HUES64 (cell line): ENCODE measurements at regions not wholly inside any gene's neighbourhood (a gene's known extent, or its start where the extent isn't known, plus 50 kb on each side); places are given as distances from the start of the nearest gene placed in this dataset.
"Not testable (repeated sequence)": the region's sequence is repeated elsewhere in the genome, so short reads cannot be mapped to it uniquely, and the experiment has no call there.

Experiments used
- H3K27ac ChIP-seq: 2 replicates; pipeline ENCODE4 v1.7.0; 2013; ENCODE audit warnings: low read depth, low read length, inconsistent platforms
- H3K27me3 ChIP-seq: 2 replicates; pipeline ENCODE4 v1.6.1; 2013; ENCODE audit warnings: mild to moderate bottlenecking, low read length; ENCODE audit not compliant: insufficient read depth
- H3K36me3 ChIP-seq: 2 replicates; pipeline ENCODE4 v1.6.1; 2013; ENCODE audit warnings: mild to moderate bottlenecking, low read length; ENCODE audit not compliant: insufficient read depth
- H3K4me1 ChIP-seq: 2 replicates; pipeline ENCODE4 v1.6.1; 2013; ENCODE audit warnings: mild to moderate bottlenecking, low read length, moderate library complexity; ENCODE audit not compliant: insufficient read depth
- H3K4me3 ChIP-seq: 2 replicates; pipeline ENCODE4 v1.5.1; 2013; ENCODE audit warnings: mild to moderate bottlenecking, low read length, moderate library complexity
- H3K9ac ChIP-seq: 2 replicates; pipeline ENCODE4 v1.6.1; 2013; ENCODE audit warnings: mild to moderate bottlenecking, low read depth, low read length
- H3K9me3 ChIP-seq: 2 replicates; pipeline ENCODE4 v1.6.1; 2013; ENCODE audit warnings: low read depth, low read length; ENCODE audit not compliant: insufficient read depth
- WGBS: fragments of 150-250, 120-280 bp; methylation state at CpG from one replicate; pipeline ENCODE4 v1.1.7; 2013; ENCODE audit warnings: missing lambda C conversion rate; 5-methylcytosine and 5-hydroxymethylcytosine counted together

DNA sequence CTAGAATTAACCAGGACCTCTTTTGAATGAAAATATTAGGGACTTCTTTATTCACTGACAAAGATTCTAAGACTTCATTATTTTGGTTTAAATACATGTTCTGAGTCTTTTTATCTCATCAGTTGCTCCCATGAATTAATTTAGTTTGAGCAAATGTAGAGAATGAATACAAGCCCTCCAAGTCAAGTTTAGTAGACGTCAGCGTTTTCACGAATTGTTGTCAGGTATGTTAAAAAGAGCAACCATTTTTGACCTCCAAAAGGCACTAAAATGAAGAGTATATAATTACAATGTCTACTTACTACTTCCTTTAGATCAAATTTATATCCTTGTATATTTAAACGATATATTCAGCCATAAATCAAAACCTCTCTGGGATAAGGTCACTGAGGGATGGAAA is 809.3 kb upstream of the CDH6 start:
- 97% methylated on average over 3 of the region's 4 CpGs for WGBS
- Histone ChIP-seq H3K9ac (no peak overlapping the region), H3K4me3 (no peak overlapping the region), H3K27ac (no peak overlapping the region), H3K9me3 (no peaks in the 10 kb centered on the region), H3K4me1 (no peaks in the 10 kb centered on the region; the same call in 1 of the 2 replicates), H3K27me3 (no peaks in the 10 kb centered on the region), H3K36me3 (no peaks in the 10 kb centered on the region)

DNA sequence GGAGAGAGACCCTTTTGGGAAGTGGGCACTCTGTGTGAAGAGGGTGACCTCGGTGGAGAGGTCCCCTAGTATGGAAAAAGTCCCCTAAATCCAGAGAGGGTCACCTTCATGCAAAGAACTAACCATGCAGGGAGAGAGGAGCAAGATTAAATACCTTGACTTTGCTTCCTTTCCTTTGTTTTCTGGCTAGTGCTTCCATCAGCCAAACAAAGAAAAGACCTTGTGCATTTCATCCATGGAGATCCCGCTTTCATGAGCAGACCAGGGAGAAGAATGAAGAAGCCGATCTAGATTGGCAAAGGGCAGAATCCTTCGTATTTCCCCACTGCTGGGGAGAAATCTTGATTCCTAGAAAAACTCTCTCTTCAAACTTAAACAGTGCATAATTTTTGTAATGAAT is 813.3 kb upstream of the CDH6 start:
- H3K4me3 ChIP-seq: no peak overlapping the region
- no peak overlapping the region for H3K9ac ChIP-seq
- no peaks in the 10 kb centered on the region for H3K9me3 ChIP-seq
- no peaks in the 10 kb centered on the region for H3K27me3 ChIP-seq
- no peaks in the 10 kb centered on the region for H3K36me3 ChIP-seq
- no peaks in the 10 kb centered on the region for H3K4me1 ChIP-seq
- H3K27ac ChIP-seq: no peak overlapping the region
- 91% methylated on average over 3 of the region's 4 CpGs for WGBS

DNA sequence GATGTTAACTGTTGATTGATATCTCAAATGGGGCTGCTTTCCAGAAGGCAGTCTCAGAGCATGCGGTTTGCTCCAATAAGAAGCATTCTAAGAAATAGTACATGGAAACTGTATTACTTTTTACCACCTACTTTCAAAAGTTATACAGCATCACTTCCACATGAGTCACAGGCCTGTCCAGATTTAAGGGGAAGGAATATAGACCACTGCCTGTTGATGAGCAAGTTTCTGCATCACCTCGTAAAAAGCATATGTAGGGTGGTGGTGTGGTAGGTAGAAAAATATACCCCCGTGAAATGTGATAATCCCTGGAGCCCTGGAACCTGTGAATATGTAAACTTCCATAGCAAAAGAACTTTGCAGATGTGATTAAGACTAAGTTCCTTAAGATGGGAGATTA is 816.6 kb upstream of the CDH6 start:
- Histone ChIP-seq H3K9ac (no peak overlapping the region), H3K4me1 (no peaks in the 10 kb centered on the region), H3K4me3 (no peak overlapping the region), H3K36me3 (no peaks in the 10 kb centered on the region), H3K27me3 (no peaks in the 10 kb centered on the region), H3K27ac (no peak overlapping the region), H3K9me3 (no peaks in the 10 kb centered on the region)
- 94% methylated on average over 3 of the region's 3 CpGs for WGBS

DNA sequence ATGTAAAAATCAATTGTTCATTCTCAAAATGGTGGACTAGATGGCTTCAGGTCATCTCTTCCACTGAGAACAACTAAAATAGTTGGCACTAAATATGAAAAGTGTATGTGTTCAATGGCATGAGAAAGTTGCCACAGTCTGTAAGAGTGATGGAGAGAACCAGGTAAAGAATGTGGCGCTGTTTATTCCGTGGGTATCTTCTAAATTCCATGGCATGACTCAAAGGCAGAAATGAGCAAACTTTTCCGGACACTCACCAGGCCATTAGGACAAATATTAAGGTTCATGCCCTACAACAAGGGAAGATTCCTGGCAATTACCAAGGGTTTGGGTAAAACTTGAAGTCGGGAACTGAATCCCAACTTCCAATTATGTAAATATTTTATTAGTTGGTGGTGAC is 825.4 kb upstream of the CDH6 start:
- H3K9ac ChIP-seq: no peak overlapping the region
- no peak overlapping the region for H3K4me3 ChIP-seq
- H3K36me3 ChIP-seq: no peaks in the 10 kb centered on the region
- no peaks in the 10 kb centered on the region for H3K4me1 ChIP-seq
- no peak overlapping the region for H3K27ac ChIP-seq
- peaks cover 8% of the 10 kb centered on the region for H3K9me3 ChIP-seq
- 92% methylated on average over 3 of the region's 4 CpGs for WGBS
- no peaks in the 10 kb centered on the region for H3K27me3 ChIP-seq

DNA sequence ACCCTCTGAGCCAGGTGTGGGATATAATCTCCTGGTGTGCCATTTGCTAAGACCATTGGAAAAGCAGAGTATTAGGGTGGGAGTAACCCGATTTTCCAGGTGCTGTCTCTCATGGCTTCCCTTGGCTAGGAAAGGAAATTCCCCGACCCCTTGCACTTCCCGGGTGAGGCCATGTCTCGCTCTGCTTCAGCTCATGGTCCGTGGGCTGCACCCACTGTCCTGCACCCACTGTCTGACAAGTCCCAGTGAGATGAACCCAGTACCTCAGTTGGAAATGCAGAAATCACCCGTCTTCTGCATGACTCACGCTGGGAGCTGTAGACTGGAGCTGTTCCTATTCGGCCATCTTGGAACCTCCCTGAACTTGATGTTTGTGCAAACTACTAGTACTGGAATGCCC is 828.5 kb upstream of the CDH6 start:
- not testable (repeated sequence) for H3K27ac ChIP-seq, H3K9ac ChIP-seq, H3K27me3 ChIP-seq, H3K4me1 ChIP-seq, H3K9me3 ChIP-seq, H3K36me3 ChIP-seq, H3K4me3 ChIP-seq
- WGBS: 96% methylated on average over 8 of the region's 8 CpGs

DNA sequence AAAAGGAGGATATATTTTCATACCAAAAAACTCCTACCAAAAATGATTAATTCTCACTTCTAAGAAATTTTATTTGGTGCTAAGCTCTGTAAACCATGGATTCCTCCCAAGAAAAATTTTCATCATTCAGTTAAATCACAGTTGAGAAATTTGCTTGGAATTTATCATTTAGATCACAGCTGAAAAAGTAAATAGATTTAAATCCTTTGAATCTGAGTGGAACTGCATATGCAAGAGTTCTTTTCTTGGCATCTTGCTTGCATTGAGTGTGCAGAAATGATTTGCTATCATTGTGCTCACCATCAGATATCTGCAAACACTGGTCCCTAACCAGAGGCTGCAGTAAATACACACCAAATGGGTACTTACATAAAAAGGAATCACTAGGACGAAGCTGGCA is 836.1 kb upstream of the CDH6 start:
- 83% methylated on average over 1 of the region's 1 CpG for WGBS
- no peak overlapping the region for H3K9ac ChIP-seq
- H3K36me3 ChIP-seq: no peaks in the 10 kb centered on the region
- H3K27ac ChIP-seq: no peak overlapping the region
- H3K27me3 ChIP-seq: no peaks in the 10 kb centered on the region
- H3K4me1 ChIP-seq: no peaks in the 10 kb centered on the region
- H3K9me3 ChIP-seq: no peaks in the 10 kb centered on the region
- H3K4me3 ChIP-seq: no peak overlapping the region

DNA sequence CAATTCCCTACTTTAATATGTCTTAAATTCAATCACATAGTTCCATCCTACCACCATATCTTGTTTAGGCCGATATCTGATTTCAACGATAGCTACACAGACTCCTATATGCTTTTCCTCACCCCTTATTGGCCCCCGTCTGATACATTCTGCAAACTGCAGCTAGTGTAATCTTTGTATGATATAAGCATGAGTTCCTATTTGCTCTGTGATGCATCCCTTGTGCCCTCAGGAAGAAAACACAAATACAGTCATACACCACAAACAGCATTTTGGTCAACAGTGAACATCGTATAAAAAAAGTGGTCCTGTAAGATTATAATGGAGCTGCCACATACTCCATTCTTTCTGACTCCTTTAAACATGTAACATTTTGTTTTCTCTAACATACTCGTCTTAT is 837.8 kb upstream of the CDH6 start:
- H3K27me3 ChIP-seq: no peaks in the 10 kb centered on the region
- no peaks in the 10 kb centered on the region for H3K36me3 ChIP-seq
- H3K4me3 ChIP-seq: no peak overlapping the region
- H3K4me1 ChIP-seq: no peaks in the 10 kb centered on the region
- no peak overlapping the region for H3K9ac ChIP-seq
- H3K9me3 ChIP-seq: no peaks in the 10 kb centered on the region
- WGBS: 97% methylated on average over 3 of the region's 5 CpGs
- no peak overlapping the region for H3K27ac ChIP-seq

DNA sequence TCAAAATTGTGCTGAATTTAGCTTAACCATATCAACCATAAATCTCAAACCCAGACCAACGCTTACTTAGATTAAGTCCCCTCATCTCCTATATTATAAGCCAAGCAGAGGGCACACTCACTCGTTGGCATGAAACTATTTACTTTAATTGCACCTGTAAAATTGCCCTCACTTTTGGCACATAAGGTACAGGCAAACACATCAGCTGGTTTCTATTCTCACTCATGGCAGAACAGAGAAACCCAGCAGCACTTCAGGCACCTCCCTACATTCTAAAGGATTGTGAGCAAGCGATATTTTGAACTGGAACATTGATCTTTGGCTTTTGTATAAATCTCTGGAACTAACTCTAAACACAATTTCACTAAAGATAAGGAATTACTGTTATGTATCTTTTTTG is 845.6 kb upstream of the CDH6 start:
- no peak overlapping the region for H3K4me3 ChIP-seq

DNA sequence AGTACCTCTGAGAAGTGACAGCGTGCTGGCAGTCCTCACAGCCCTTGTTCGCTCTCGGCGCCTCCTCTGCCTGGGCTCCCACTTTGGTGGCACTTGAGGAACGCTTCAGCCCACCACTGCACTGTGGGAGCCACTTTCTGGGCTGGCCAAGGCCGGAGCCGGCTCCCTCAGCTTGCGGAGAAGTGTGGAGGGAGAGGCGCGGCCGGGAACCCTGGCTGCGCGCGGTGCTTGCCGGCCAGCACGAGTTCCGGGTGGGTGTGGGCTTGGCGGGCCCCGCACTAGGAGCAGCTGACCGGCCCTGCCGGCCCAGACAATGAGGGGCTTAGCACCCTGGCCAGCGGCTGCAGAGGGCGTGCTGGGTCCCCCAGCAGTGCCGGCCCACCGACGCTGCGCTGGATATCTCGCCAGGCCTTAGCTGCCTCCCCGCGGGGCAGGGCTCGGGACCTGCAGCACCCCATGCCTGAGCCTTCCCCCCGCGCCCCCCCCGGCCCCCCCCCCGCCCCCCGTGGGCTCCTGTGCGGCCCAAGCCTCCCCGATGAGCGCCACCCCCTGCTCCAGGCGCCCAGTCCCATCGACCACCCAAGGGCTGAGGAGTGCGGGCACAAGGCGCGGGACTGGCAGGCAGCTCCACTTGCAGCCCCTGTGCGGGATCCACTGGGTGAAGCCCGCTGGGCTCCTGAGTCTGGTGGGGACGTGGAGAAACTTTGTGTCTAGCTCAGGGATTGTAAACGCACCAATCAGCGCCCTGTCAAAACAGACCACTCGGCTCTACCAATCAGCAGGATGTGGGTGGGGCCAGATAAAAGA is 847.7 kb upstream of the CDH6 start:
- not testable (repeated sequence) for H3K27me3 ChIP-seq, H3K9me3 ChIP-seq, H3K9ac ChIP-seq, H3K36me3 ChIP-seq, H3K27ac ChIP-seq, H3K4me3 ChIP-seq, H3K4me1 ChIP-seq
- 95% methylated on average over 50 of the region's 50 CpGs for WGBS

More for the DNA sequence above, 845.6 kb upstream of the CDH6 start:
- no peaks in the 10 kb centered on the region for H3K4me1 ChIP-seq
- no peak overlapping the region for H3K9ac ChIP-seq
- H3K36me3 ChIP-seq: no peaks in the 10 kb centered on the region
- 93% methylated on average over 2 of the region's 3 CpGs for WGBS
- H3K27ac ChIP-seq: no peak overlapping the region
- H3K9me3 ChIP-seq: no peaks in the 10 kb centered on the region
- H3K27me3 ChIP-seq: no peaks in the 10 kb centered on the region

DNA sequence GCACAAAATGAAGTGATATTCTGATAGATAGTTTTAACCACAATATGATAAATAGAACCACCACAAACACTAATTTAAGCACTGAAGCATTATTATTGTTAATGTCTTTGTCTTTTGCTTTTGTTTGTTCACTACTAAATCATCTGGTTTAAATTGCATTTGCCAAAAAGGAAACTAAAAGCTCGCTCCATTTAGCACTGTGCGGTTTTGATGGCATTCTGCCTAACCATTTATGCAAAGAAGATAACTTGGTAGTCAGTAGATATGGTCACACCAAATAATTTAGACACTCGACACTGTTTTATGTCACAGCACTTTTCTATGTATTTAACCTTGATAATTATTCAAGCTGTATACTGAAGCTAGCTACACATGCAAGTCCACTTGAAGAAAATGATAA is 849.8 kb upstream of the CDH6 start:
- H3K4me3 ChIP-seq: no peak overlapping the region
- H3K27ac ChIP-seq: no peak overlapping the region
- no peaks in the 10 kb centered on the region for H3K9me3 ChIP-seq
- no peak overlapping the region for H3K9ac ChIP-seq
- no peaks in the 10 kb centered on the region for H3K4me1 ChIP-seq
- 96% methylated on average over 2 of the region's 3 CpGs for whole genome bisulfite sequencing
- H3K36me3 ChIP-seq: no peaks in the 10 kb centered on the region
- no peaks in the 10 kb centered on the region for H3K27me3 ChIP-seq

DNA sequence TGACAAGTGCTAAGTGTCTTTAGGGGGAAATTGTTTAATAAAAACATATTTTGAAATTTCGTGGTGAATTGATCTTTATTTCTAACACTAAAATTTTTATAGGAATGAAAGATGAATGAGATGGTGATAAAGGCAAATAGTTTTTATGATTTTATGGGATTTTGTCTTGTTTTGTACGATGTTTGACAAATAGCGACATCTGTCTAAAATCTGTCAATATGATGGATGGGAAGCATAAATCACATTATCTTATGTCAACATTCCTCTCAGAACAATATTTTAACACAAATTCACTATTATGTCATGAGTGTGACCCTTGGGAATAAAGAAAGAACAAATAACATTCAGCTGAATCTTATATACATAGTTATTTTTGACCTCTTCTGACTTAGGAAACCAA is 852.0 kb upstream of the CDH6 start:
- no peaks in the 10 kb centered on the region for H3K4me1 ChIP-seq
- no peak overlapping the region for H3K27ac ChIP-seq
- H3K9ac ChIP-seq: no peak overlapping the region
- H3K4me3 ChIP-seq: no peak overlapping the region
- 91% methylated on average over 3 of the region's 3 CpGs for WGBS
- no peaks in the 10 kb centered on the region for H3K36me3 ChIP-seq
- H3K27me3 ChIP-seq: no peaks in the 10 kb centered on the region
- no peaks in the 10 kb centered on the region for H3K9me3 ChIP-seq

DNA sequence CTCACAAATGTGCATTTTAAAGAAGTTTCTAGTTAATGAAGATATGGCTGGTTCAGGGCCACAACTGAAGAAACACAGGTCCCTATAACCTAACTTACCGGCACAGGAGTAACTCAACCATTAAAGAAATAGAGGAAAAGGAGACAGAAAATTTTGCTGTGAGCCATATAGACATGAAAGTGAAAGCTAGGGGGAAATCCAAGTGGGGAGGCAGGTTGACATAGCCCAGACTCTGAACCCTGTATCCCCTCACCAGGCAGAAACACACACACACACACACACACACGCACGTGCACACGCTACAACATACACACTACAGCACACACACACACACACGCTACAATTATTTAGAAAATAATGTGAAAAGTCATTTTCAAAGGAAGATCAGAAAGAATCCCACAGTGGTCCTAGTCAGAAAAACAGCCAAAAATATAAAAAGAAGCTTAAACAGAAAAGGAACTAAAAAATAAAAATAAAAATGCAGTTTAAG is 856.4 kb upstream of the CDH6 start:
- Histone ChIP-seq H3K4me1 (no peaks in the 10 kb centered on the region), H3K9ac (no peak overlapping the region), H3K4me3 (no peak overlapping the region), H3K27ac (no peak overlapping the region), H3K27me3 (no peaks in the 10 kb centered on the region), H3K9me3 (no peaks in the 10 kb centered on the region), H3K36me3 (no peaks in the 10 kb centered on the region)
- WGBS: 100% methylated on average over 1 of the region's 5 CpGs
